Stimulated activated CD4-positive, alpha-beta T cell treated with anti-CD3 and anti-CD28 coated beads, TNF-alpha, amount 100 ng/mL, for 4 hours (primary cell): ENCODE measurements at regions not wholly inside any gene's neighbourhood (a gene's known extent, or its start where the extent isn't known, plus 50 kb on each side); places are given as distances from the start of the nearest gene placed in this dataset.
"Not testable (repeated sequence)": the region's sequence is repeated elsewhere in the genome, so short reads cannot be mapped to it uniquely, and the experiment has no call there.

Source experiments
- DNase-seq, 3 experiments: peaks; one replicate each; pipeline ENCODE4 v3.0.0-alpha.2; 2020; ENCODE audit warnings: low read depth in 3 of 3

GRCh38 chr7:140283472-140283871 lies 106.7 kb upstream of the KDM7A start:
- no peak for DNase-seq

GRCh38 chr7:140281960-140282359 lies 105.2 kb upstream of the KDM7A start:
- no peak for DNase-seq

- no peak for DNase-seq
These were observed 104.5 kb upstream of the KDM7A start for GRCh38 chr7:140281255-140281654.

GRCh38 chr7:140276001-140276400 lies 99.2 kb upstream of the KDM7A start:
- DNase-seq: no peak

GRCh38 chr7:140275069-140275965 lies 98.5 kb upstream of the KDM7A start:
- DNase-seq: no peak

GRCh38 chr7:140273417-140273816 lies 96.6 kb upstream of the KDM7A start:
- DNase-seq: no peak

- not testable (repeated sequence) for DNase-seq
These were observed 94.8 kb upstream of the KDM7A start for GRCh38 chr7:140271643-140271968.

GRCh38 chr7:140269004-140269638 lies 92.3 kb upstream of the KDM7A start:
- no peak for DNase-seq

GRCh38 chr7:140267381-140268226 lies 90.8 kb upstream of the KDM7A start:
- no peak for DNase-seq

- no peak for DNase-seq
These were observed 86.5 kb upstream of the KDM7A start for GRCh38 chr7:140263277-140263676.

- no peak for DNase-seq
These were observed 85.6 kb upstream of the KDM7A start for GRCh38 chr7:140262242-140262903.

GRCh38 chr7:140261522-140261921 lies 84.7 kb upstream of the KDM7A start:
- no peak for DNase-seq

GRCh38 chr7:140261105-140261486 lies 84.3 kb upstream of the KDM7A start:
- no peak for DNase-seq

GRCh38 chr7:140260352-140261104 lies 83.7 kb upstream of the KDM7A start:
- no peak for DNase-seq

GRCh38 chr7:140257278-140257677 lies 80.5 kb upstream of the KDM7A start:
- not testable (repeated sequence) for DNase-seq

GRCh38 chr7:140254976-140255375 lies 78.2 kb upstream of the KDM7A start:
- not testable (repeated sequence) for DNase-seq

GRCh38 chr7:140249036-140249806 lies 72.4 kb upstream of the KDM7A start:
- no peak for DNase-seq

GRCh38 chr7:140247559-140247958 lies 70.8 kb upstream of the KDM7A start:
- DNase-seq: no peak

GRCh38 chr7:140245611-140246105 lies 68.9 kb upstream of the KDM7A start:
- DNase-seq: no peak
